HL-60 (cell line): ENCODE measurements at regions not wholly inside any gene's neighbourhood (a gene's known extent, or its start where the extent isn't known, plus 50 kb on each side); places are given as distances from the start of the nearest gene placed in this dataset.

Experiments used
- GABPA ChIP-seq: IDR thresholded peaks from 2 replicates; pipeline ENCODE4 v1.6.1; 2012; ENCODE audit warnings: low read depth
- POLR2AphosphoS5 ChIP-seq: IDR thresholded peaks from 2 replicates; pipeline ENCODE4 v1.6.1; 2012; ENCODE audit warnings: low read depth
- SPI1 ChIP-seq: IDR thresholded peaks from 2 replicates; pipeline ENCODE4 v1.6.1; 2012; ENCODE audit warnings: low read depth, mild to moderate bottlenecking, borderline replicate concordance
- TF ChIP-seq, protein P1 (sequence below): IDR thresholded peaks from one replicate; pipeline ENCODE4 v1.5.1; 2011; ENCODE audit warnings: low read length, control low read depth, inconsistent platforms; ENCODE audit not compliant: insufficient read depth
- TF ChIP-seq, protein P2 (sequence below): IDR thresholded peaks from 2 replicates; pipeline ENCODE4 v1.6.1; 2012; ENCODE audit warnings: low read depth; ENCODE audit not compliant: insufficient replicate concordance

DNA sequence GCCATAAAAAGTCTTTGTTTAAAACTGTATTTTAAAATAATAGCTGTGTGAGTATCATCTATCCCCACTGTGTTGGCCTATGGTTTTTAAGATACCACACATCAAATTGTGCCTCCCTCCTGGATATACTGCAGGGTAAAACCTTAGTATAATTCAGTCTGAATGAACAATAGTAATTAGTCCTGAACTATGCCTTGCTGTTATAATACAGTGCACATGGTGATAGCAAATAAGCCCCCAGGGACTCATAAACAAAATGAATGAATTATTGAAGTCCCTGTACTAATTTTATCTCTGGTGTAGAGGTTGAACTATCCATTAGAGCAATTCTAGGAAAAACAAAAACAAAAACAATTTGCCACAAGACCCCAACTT lies 142.7 kb upstream of the ADAMTSL1 start:
- TF ChIP-seq POLR2AphosphoS5: no peak
- TF ChIP-seq, protein P1, sequence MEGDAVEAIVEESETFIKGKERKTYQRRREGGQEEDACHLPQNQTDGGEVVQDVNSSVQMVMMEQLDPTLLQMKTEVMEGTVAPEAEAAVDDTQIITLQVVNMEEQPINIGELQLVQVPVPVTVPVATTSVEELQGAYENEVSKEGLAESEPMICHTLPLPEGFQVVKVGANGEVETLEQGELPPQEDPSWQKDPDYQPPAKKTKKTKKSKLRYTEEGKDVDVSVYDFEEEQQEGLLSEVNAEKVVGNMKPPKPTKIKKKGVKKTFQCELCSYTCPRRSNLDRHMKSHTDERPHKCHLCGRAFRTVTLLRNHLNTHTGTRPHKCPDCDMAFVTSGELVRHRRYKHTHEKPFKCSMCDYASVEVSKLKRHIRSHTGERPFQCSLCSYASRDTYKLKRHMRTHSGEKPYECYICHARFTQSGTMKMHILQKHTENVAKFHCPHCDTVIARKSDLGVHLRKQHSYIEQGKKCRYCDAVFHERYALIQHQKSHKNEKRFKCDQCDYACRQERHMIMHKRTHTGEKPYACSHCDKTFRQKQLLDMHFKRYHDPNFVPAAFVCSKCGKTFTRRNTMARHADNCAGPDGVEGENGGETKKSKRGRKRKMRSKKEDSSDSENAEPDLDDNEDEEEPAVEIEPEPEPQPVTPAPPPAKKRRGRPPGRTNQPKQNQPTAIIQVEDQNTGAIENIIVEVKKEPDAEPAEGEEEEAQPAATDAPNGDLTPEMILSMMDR: no peak
- TF ChIP-seq GABPA: no peak
- TF ChIP-seq, protein P2, sequence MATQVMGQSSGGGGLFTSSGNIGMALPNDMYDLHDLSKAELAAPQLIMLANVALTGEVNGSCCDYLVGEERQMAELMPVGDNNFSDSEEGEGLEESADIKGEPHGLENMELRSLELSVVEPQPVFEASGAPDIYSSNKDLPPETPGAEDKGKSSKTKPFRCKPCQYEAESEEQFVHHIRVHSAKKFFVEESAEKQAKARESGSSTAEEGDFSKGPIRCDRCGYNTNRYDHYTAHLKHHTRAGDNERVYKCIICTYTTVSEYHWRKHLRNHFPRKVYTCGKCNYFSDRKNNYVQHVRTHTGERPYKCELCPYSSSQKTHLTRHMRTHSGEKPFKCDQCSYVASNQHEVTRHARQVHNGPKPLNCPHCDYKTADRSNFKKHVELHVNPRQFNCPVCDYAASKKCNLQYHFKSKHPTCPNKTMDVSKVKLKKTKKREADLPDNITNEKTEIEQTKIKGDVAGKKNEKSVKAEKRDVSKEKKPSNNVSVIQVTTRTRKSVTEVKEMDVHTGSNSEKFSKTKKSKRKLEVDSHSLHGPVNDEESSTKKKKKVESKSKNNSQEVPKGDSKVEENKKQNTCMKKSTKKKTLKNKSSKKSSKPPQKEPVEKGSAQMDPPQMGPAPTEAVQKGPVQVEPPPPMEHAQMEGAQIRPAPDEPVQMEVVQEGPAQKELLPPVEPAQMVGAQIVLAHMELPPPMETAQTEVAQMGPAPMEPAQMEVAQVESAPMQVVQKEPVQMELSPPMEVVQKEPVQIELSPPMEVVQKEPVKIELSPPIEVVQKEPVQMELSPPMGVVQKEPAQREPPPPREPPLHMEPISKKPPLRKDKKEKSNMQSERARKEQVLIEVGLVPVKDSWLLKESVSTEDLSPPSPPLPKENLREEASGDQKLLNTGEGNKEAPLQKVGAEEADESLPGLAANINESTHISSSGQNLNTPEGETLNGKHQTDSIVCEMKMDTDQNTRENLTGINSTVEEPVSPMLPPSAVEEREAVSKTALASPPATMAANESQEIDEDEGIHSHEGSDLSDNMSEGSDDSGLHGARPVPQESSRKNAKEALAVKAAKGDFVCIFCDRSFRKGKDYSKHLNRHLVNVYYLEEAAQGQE: no peak
- no peak for TF ChIP-seq SPI1
